HFFc6 (cell line): ENCODE measurements at regions not wholly inside any gene's neighbourhood (a gene's known extent, or its start where the extent isn't known, plus 50 kb on each side); places are given as distances from the start of the nearest gene placed in this dataset.
"Not testable (repeated sequence)": the region's sequence is repeated elsewhere in the genome, so short reads cannot be mapped to it uniquely, and the experiment has no call there.

Experiments used
- DNase-seq: peaks from one replicate; pipeline ENCODE4 v3.0.0-alpha.2; 2018
- H3K27ac Mint-ChIP-seq: 2 replicates; pipeline ENCODE4 v1.8.0; 2020; ENCODE audit warnings: mild to moderate bottlenecking, mixed read lengths
- H3K27me3 Mint-ChIP-seq: 2 replicates; pipeline ENCODE4 v1.8.0; 2021; ENCODE audit warnings: mild to moderate bottlenecking, moderate library complexity, mixed read lengths; ENCODE audit not compliant: insufficient read depth
- H3K36me3 Mint-ChIP-seq: 2 replicates; pipeline ENCODE4 v1.8.0; 2021; ENCODE audit warnings: low read depth, mixed read lengths
- H3K4me1 Mint-ChIP-seq: 2 replicates; pipeline ENCODE4 v1.8.0; 2020; ENCODE audit warnings: low read depth, mixed read lengths
- H3K4me3 Mint-ChIP-seq: 2 replicates; pipeline ENCODE4 v1.8.0; 2020; ENCODE audit warnings: mild to moderate bottlenecking, moderate library complexity, mixed read lengths
- H3K9me3 Mint-ChIP-seq: 2 replicates; pipeline ENCODE4 v1.8.0; 2020; ENCODE audit warnings: mild to moderate bottlenecking, mixed read lengths
- CTCF ChIP-seq: fragments of 200-600 bp; sonication (generic); IDR thresholded peaks from 2 replicates; pipeline ENCODE4 v1.5.0; 2021; ENCODE audit warnings: antibody characterized with exemption, mild to moderate bottlenecking

DNA sequence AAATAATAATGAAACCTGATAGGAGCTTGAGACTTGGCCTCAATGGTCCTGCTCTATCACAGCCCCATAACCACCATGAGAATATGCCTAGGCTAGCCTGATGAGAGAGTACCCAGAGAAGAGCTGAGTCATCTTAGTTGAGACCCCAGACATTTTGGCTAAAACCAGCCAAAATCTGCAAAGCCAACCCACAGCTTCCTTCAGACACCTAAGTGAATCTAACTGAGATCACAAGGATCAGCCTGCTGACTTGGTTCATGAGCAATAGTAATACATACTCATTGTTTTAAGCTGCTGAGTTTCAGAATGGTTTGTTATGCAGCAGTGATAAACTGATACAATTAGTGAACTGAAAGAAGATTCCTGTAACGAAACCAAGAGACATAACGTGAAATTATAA, 473.7 kb upstream of the PTGER4 start:
- H3K9me3 Mint-ChIP-seq, result no peaks in the 10 kb centered on the region
- no peak overlapping the region for H3K27ac Mint-ChIP-seq
- no peak for DNase-seq
- no peak overlapping the region for H3K4me3 Mint-ChIP-seq
- H3K4me1 Mint-ChIP-seq, result peaks cover 7% of the 10 kb centered on the region; the same call in 1 of the 2 replicates
- no peak for TF ChIP-seq CTCF
- H3K36me3 Mint-ChIP-seq, result no peaks in the 10 kb centered on the region
- no peaks in the 10 kb centered on the region for H3K27me3 Mint-ChIP-seq

- no peak for TF ChIP-seq CTCF
- DNase-seq, result no peak
- H3K4me3 Mint-ChIP-seq, result no peak overlapping the region
- no peaks in the 10 kb centered on the region for H3K36me3 Mint-ChIP-seq
- H3K27me3 Mint-ChIP-seq, result no peaks in the 10 kb centered on the region
- no peaks in the 10 kb centered on the region for H3K9me3 Mint-ChIP-seq
- H3K4me1 Mint-ChIP-seq, result peaks cover 10% of the 10 kb centered on the region
- H3K27ac Mint-ChIP-seq, result no peak overlapping the region
Observed at GRCh38 chr5:40204144-40204543, 475.6 kb upstream of the PTGER4 start.

- Mint-ChIP-seq H3K36me3 (no peaks in the 10 kb centered on the region), H3K27me3 (no peaks in the 10 kb centered on the region), H3K27ac (no peak overlapping the region), H3K4me1 (peaks cover 17% of the 10 kb centered on the region), H3K9me3 (no peaks in the 10 kb centered on the region), H3K4me3 (no peak overlapping the region)
- DNase-seq, result no peak
- no peak for TF ChIP-seq CTCF
Observed at GRCh38 chr5:40202814-40203440, 476.8 kb upstream of the PTGER4 start.

DNA sequence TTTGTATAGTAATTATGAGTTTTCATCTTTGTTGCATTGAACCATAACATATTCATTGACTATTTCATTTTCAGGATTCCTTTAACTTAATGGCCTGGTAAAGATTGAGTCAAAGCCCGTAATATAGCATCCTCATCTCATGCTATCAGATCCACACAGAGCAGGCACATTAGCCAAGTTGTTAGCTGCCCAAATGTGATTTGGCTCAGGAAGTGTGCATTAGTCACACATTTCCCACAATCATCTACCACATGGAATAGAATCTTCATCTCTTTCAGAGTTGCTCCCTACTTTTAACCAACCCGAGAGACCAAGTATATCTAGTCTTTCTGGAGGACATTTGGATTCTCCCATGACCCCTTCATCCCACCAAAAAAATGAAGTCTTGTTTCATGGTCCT, 481.0 kb upstream of the PTGER4 start:
- Mint-ChIP-seq H3K4me1 (peaks cover 12% of the 10 kb centered on the region), H3K27me3 (peaks cover 2% of the 10 kb centered on the region; the same call in 1 of the 2 replicates), H3K36me3 (no peaks in the 10 kb centered on the region), H3K4me3 (no peak overlapping the region), H3K9me3 (no peaks in the 10 kb centered on the region), H3K27ac (no peak overlapping the region)
- TF ChIP-seq CTCF, result no peak
- DNase-seq, result no peak

DNA sequence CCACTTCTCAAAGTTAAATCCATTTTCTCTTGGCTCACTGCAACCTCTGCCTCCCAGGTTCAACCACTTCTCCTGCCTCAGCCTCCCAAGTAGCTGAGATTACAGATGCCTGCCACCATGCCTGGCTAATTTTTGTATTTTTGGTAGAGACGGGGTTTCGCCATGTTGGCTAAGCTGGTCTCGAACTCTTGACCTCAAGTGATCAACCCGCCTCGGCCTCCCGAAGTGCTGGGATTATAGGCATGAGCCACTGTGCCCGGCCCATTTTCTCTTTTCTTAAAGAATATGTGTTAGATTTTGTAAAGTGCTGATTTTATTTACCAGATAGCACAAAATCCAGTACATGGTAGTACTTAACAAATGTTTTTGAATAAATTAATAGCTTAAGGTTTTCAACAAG, 484.1 kb upstream of the PTGER4 start:
- not testable (repeated sequence) for H3K4me3 Mint-ChIP-seq

DNA sequence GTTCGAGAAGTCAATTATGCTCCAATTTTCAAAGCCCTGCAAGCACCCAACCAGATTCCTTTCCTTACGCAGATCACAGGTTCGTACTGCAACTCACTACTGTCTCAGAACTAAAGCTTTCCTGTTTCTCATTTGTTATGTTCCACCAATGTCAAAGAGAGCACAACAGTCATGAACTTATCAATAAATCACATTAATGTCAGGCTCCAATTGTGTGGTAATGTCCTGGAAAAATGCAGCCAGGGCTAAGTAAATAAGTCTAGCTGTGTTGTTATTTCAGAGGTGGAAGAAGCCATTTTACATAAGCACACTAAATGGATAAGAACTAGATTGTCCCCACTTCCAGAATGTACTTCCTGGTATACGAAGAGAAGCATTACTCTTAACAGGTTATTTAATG, 488.6 kb upstream of the PTGER4 start:
- no peaks in the 10 kb centered on the region; the same call in 1 of the 2 replicates for H3K4me1 Mint-ChIP-seq
- no peaks in the 10 kb centered on the region for H3K9me3 Mint-ChIP-seq
- no peak overlapping the region for H3K27ac Mint-ChIP-seq
- no peak for DNase-seq
- no peak for TF ChIP-seq CTCF
- no peak overlapping the region for H3K4me3 Mint-ChIP-seq
- peaks cover 11% of the 10 kb centered on the region; the same call in 1 of the 2 replicates for H3K27me3 Mint-ChIP-seq
- no peaks in the 10 kb centered on the region for H3K36me3 Mint-ChIP-seq

More for the DNA sequence above, 484.1 kb upstream of the PTGER4 start:
- DNase-seq, H3K27ac Mint-ChIP-seq, H3K36me3 Mint-ChIP-seq, H3K27me3 Mint-ChIP-seq, H3K9me3 Mint-ChIP-seq: not testable (repeated sequence)
- H3K4me1 Mint-ChIP-seq, result peaks cover 10% of the 10 kb centered on the region
